Right lobe of liver (tissue), 4 donors: ENCODE measurements at regions not wholly inside any gene's neighbourhood (a gene's known extent, or its start where the extent isn't known, plus 50 kb on each side); places are given as distances from the start of the nearest gene placed in this dataset.

Source experiments
- CTCF ChIP-seq, 4 donors: fragments of 200-600 bp in 3 of 4; fragments of 450-650 bp in 1 of 4; IDR thresholded peaks; one replicate each; pipeline versions ENCODE4 v1.5.1 to v1.8.0; 2016 to 2022; ENCODE audit warnings: antibody characterized with exemption in 4 of 4, mild to moderate bottlenecking in 2 of 4
- POLR2A ChIP-seq: fragments of 450-650 bp; IDR thresholded peaks from one replicate; pipeline ENCODE4 v1.6.1; 2017; ENCODE audit warnings: antibody characterized with exemption, mild to moderate bottlenecking
- donor health status: DM: no; HTN: no; CAD: no.
- donor health status: DM: no; HTN: no; CAD: no.
- donor health status: DM: no; HTN: yes; CAD: no.

GRCh38 chr10:98323221-98324164, 55.5 kb upstream of the LOXL4 start:
- TF ChIP-seq CTCF (IDR thresholded peaks at IDR 0.05) (no peak), POLR2A (no peak)
